ENCODE measurements at regions not wholly inside any gene's neighbourhood (a gene's known extent, or its start where the extent isn't known, plus 50 kb on each side); places are given as distances from the start of the nearest gene placed in this dataset.

GRCh38 chr3:90026406-90026805, 919.0 kb downstream of the EPHA3 start:
- no peak for DNase-seq
- no peak overlapping the region for H3K27ac ChIP-seq (ENCODE audit: low read depth, low read length)
- 93% methylated on average over 2 of the region's 2 CpGs; no CpG with 5 or more reads in 1 of the 2 experiments for WGBS, 2 experiments (ENCODE audit: insufficient coverage in 1 of 2, insufficient read length in 1 of 2)
- H3K36me3 ChIP-seq (ENCODE audit: control insufficient read depth, insufficient read depth, low read length) = no peaks in the 10 kb centered on the region
- no peak overlapping the region for H3K27ac Mint-ChIP-seq
- H3K4me3 Mint-ChIP-seq = no peak overlapping the region
- H3K9ac ChIP-seq (ENCODE audit: extremely low read depth, low read length, poor library complexity, severe bottlenecking) = no peak overlapping the region
- H3K27me3 Mint-ChIP-seq (ENCODE audit: insufficient read depth) = no peaks in the 10 kb centered on the region
- no peak overlapping the region for H3K4me3 ChIP-seq (ENCODE audit: low read length)
- H3K9me3 ChIP-seq (ENCODE audit: control insufficient read depth, low read length) = no peaks in the 10 kb centered on the region
- H3K4me1 Mint-ChIP-seq = peaks cover 5% of the 10 kb centered on the region
- no peaks in the 10 kb centered on the region for H3K36me3 Mint-ChIP-seq (ENCODE audit: low read depth)
- peaks cover 4% of the 10 kb centered on the region for H3K9me3 Mint-ChIP-seq
- H3K27me3 ChIP-seq (ENCODE audit: control insufficient read depth, insufficient read depth, low read length, poor library complexity, severe bottlenecking) = no peaks in the 10 kb centered on the region
- TF ChIP-seq CTCF (conservative IDR thresholded peaks at IDR 0.05) = no peak
- no peaks in the 10 kb centered on the region for H3K4me1 ChIP-seq (ENCODE audit: control insufficient read depth, insufficient read depth, low read length)

GRCh38 chr3:90031121-90031520, 923.7 kb downstream of the EPHA3 start:
- DNase-seq = no peak
- Mint-ChIP-seq H3K4me1 (peaks cover 28% of the 10 kb centered on the region), H3K36me3 (ENCODE audit: low read depth) (no peaks in the 10 kb centered on the region), H3K9me3 (peaks cover 4% of the 10 kb centered on the region), H3K4me3 (no peak overlapping the region), H3K27me3 (ENCODE audit: insufficient read depth) (no peaks in the 10 kb centered on the region), H3K27ac (no peak overlapping the region)
- H3K36me3 ChIP-seq (ENCODE audit: control insufficient read depth, insufficient read depth, low read length) = no peaks in the 10 kb centered on the region
- no peak overlapping the region for H3K27ac ChIP-seq (ENCODE audit: low read depth, low read length)
- no peak for TF ChIP-seq CTCF (conservative IDR thresholded peaks at IDR 0.05)
- H3K4me1 ChIP-seq (ENCODE audit: control insufficient read depth, insufficient read depth, low read length) = peaks cover 3% of the 10 kb centered on the region
- H3K9ac ChIP-seq (ENCODE audit: extremely low read depth, low read length, poor library complexity, severe bottlenecking) = no peak overlapping the region
- no peaks in the 10 kb centered on the region for H3K9me3 ChIP-seq (ENCODE audit: control insufficient read depth, low read length)
- no peak overlapping the region for H3K4me3 ChIP-seq (ENCODE audit: low read length)
- H3K27me3 ChIP-seq (ENCODE audit: control insufficient read depth, insufficient read depth, low read length, poor library complexity, severe bottlenecking) = no peaks in the 10 kb centered on the region

- no peaks in the 10 kb centered on the region for H3K27me3 Mint-ChIP-seq (ENCODE audit: insufficient read depth)
- WGBS, 2 experiments (ENCODE audit: insufficient coverage in 1 of 2, insufficient read length in 1 of 2) = 80 to 83% methylated on average over 4 to 6 of the region's 6 CpGs
- no peak for DNase-seq
- no peak overlapping the region for H3K4me3 ChIP-seq (ENCODE audit: low read length)
- H3K4me3 Mint-ChIP-seq = no peak overlapping the region
- H3K9me3 Mint-ChIP-seq = peaks cover 3% of the 10 kb centered on the region
- no peaks in the 10 kb centered on the region for H3K36me3 ChIP-seq (ENCODE audit: control insufficient read depth, insufficient read depth, low read length)
- peaks cover 34% of the 10 kb centered on the region for H3K4me1 Mint-ChIP-seq
- no peaks in the 10 kb centered on the region for H3K9me3 ChIP-seq (ENCODE audit: control insufficient read depth, low read length)
- H3K4me1 ChIP-seq (ENCODE audit: control insufficient read depth, insufficient read depth, low read length) = peaks cover 3% of the 10 kb centered on the region
- H3K27ac ChIP-seq (ENCODE audit: low read depth, low read length) = peak overlapping the region; percentile 45
- no peaks in the 10 kb centered on the region for H3K36me3 Mint-ChIP-seq (ENCODE audit: low read depth)
- no peaks in the 10 kb centered on the region for H3K27me3 ChIP-seq (ENCODE audit: control insufficient read depth, insufficient read depth, low read length, poor library complexity, severe bottlenecking)
- H3K9ac ChIP-seq (ENCODE audit: extremely low read depth, low read length, poor library complexity, severe bottlenecking) = no peak overlapping the region
- H3K27ac Mint-ChIP-seq = no peak overlapping the region
- TF ChIP-seq CTCF (conservative IDR thresholded peaks at IDR 0.05) = no peak
These were observed 925.7 kb downstream of the EPHA3 start for GRCh38 chr3:90032980-90033641.
